ENCODE measurements at regions not wholly inside any gene's neighbourhood (a gene's known extent, or its start where the extent isn't known, plus 50 kb on each side); places are given as distances from the start of the nearest gene placed in this dataset.

GRCh38 chr9:21677834-21678233 lies 124.6 kb upstream of the MTAP start:
- TF ChIP-seq, protein P1, sequence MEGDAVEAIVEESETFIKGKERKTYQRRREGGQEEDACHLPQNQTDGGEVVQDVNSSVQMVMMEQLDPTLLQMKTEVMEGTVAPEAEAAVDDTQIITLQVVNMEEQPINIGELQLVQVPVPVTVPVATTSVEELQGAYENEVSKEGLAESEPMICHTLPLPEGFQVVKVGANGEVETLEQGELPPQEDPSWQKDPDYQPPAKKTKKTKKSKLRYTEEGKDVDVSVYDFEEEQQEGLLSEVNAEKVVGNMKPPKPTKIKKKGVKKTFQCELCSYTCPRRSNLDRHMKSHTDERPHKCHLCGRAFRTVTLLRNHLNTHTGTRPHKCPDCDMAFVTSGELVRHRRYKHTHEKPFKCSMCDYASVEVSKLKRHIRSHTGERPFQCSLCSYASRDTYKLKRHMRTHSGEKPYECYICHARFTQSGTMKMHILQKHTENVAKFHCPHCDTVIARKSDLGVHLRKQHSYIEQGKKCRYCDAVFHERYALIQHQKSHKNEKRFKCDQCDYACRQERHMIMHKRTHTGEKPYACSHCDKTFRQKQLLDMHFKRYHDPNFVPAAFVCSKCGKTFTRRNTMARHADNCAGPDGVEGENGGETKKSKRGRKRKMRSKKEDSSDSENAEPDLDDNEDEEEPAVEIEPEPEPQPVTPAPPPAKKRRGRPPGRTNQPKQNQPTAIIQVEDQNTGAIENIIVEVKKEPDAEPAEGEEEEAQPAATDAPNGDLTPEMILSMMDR (conservative IDR thresholded peaks at IDR 0.05; ENCODE audit: low read length): no peak
- TF ChIP-seq EZH2phosphoT487 (IDR thresholded peaks at IDR 0.05; ENCODE audit: borderline replicate concordance, low read depth, low read length): no peak
